ENCODE measurements at regions not wholly inside any gene's neighbourhood (a gene's known extent, or its start where the extent isn't known, plus 50 kb on each side); places are given as distances from the start of the nearest gene placed in this dataset.

GRCh38 chr4:17033025-17033767 is 134.8 kb upstream of the LDB2 start (continued):
- TF ChIP-seq REST (IDR thresholded peaks at IDR 0.05; ENCODE audit: unreplicated experiment) = no peak
- TF ChIP-seq JUNB (IDR thresholded peaks at IDR 0.05; ENCODE audit: unreplicated experiment) = no peak
- no peak for TF ChIP-seq ZNF462 (CRISPR knock-in tag; IDR thresholded peaks at IDR 0.05)
- no peak for TF ChIP-seq ZNF331 (CRISPR knock-in tag; IDR thresholded peaks at IDR 0.05; ENCODE audit: low read depth)

- Histone ChIP-seq H2AFZ (peak overlapping the region; percentile 19; the same call in 1 of the 2 replicates), H3K36me3 (ENCODE audit: insufficient read depth) (no peaks in the 10 kb centered on the region), H3K79me2 (replicated peaks; ENCODE audit: insufficient read depth) (no peaks in the 10 kb centered on the region), H3K4me2 (no peak overlapping the region), H3K9me2 (ENCODE audit: insufficient read depth) (peaks cover 26% of the 10 kb centered on the region), H4K20me1 (replicated peaks; ENCODE audit: insufficient read depth) (no peaks in the 10 kb centered on the region), H3K27me3 (ENCODE audit: insufficient read depth) (no peaks in the 10 kb centered on the region), H3F3A (replicated peaks; ENCODE audit: low read depth) (no peaks in the 10 kb centered on the region), H3K4me3 (no peak overlapping the region), H3K27ac (ENCODE audit: low read depth) (no peak overlapping the region), H3K4me1 (ENCODE audit: insufficient read depth) (peaks cover 22% of the 10 kb centered on the region)
- H3K4me1 Mint-ChIP-seq = peaks cover 30% of the 10 kb centered on the region
- DNase-seq (ENCODE audit: low spot score) (no peak), ATAC-seq (no peak)
- H3K36me3 Mint-ChIP-seq (ENCODE audit: low read depth) = no peaks in the 10 kb centered on the region; the same call in 1 of the 3 replicates
- no peak for TF ChIP-seq REST (IDR thresholded peaks at IDR 0.05; ENCODE audit: unreplicated experiment)
- H3K27ac Mint-ChIP-seq = no peak overlapping the region
- H3K4me3 Mint-ChIP-seq = no peak overlapping the region
- no peaks in the 10 kb centered on the region for H3K27me3 Mint-ChIP-seq (ENCODE audit: insufficient read depth, low read depth, poor library complexity)
- H3K9me3 Mint-ChIP-seq = peaks cover 8% of the 10 kb centered on the region; the same call in 2 of the 3 replicates
These were observed 132.1 kb upstream of the LDB2 start for GRCh38 chr4:17030543-17030942.

All from GM23338 (cell line).